G401.6 (cell line): ENCODE measurements at regions not wholly inside any gene's neighbourhood (a gene's known extent, or its start where the extent isn't known, plus 50 kb on each side); places are given as distances from the start of the nearest gene placed in this dataset.
"Not testable (repeated sequence)": the region's sequence is repeated elsewhere in the genome, so short reads cannot be mapped to it uniquely, and the experiment has no call there.

Experiments used
- FAIRE-seq: peaks from 2 replicates; lab custom pipeline; 2012; peaks lifted over from hg19 to GRCh38; lab: Jason Lieb, UNC

DNA sequence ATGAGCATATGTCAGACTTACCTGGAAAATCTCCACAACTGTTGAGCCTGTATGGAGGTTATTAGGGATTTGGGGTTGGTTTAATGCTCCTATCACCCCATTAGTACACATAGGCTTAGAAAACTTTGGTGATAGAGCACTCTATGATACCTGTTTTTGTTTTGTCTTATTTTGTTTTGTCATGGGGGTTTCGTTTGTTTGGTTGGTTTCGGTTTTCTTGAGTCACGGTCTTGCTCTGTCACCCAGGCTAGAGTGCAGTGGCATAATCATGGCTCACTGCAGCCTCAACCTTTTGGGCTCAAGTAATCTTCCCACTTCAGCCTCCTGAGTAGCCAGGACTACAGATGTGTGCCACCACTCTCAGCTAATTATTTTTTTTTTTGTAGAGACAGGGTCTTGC, 70.0 kb downstream of the MZT1 start:
- FAIRE-seq = no peak

DNA sequence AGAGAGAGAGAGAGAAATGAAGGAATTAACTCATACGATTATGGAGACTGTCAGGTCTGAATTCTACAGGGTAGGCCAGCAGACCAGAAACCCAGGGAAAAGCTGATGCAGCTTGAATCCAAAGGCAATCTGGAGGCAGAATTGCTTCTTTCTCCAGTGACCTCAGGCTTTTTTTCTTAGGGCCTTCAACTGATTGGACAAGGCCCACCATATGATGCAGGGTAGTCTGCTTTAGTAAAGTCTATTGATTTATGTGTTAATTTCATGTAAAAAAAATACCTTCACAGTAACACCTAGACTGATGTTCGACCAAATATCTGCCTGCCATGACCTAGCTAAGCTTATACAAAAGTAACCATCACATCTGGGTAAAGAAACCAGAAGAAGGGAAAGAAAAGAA, 71.1 kb downstream of the MZT1 start:
- FAIRE-seq = no peak

DNA sequence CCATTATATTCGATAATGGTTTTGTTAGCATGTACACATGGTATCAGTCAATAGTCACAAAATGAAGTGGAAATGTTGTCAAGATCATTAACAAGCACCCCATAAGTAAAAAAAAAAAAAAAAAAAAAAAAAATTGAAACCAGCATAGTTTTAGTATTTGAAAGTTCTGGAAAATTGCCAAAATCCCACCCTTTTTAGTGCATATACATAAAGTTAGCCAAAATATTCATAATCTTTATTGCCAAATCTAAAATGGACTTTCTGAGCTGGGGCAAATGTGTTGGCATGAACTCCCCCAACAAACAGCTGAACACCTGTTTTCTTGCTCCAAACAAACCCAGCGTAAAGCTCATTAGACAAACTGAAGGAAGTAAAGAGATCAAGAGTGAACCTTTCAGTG, 73.9 kb downstream of the MZT1 start:
- FAIRE-seq = no peak

DNA sequence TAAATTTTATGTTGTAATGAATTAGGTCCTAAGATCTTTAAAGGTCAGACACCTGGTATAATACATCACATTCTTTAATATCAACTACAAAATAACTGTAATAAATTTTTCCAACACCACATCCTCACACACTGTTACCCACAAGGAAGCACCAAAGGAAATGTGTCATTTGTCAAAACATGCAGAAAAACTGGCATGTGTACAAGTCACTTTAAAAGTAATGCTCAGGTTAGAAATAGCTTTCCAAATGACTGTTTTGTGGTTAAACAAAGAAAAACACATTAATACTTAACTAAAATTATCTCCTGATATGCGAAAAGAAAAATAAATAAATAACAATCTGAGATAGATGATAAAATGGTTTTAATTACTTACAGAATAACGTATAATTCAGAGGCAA, 74.7 kb downstream of the MZT1 start:
- no peak for FAIRE-seq

DNA sequence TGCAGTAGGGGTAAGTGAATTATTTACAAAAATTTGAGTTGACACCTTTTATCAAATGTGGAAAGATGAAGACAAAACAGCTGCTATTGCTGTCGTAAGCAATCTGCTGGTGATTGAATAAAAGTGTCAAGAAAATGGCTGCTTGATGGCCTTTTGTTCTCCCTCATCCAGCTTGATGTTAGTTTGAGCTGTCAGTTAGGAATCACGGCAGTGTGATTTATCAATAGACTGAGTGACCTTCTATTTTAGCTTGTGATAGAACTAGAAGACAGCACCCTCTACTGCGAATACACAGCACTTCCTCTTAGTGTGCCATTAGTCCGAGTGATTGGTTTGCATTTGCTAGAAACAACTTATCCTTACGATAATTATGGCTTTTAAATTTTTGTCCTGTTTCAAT, 76.3 kb downstream of the MZT1 start:
- FAIRE-seq = no peak

DNA sequence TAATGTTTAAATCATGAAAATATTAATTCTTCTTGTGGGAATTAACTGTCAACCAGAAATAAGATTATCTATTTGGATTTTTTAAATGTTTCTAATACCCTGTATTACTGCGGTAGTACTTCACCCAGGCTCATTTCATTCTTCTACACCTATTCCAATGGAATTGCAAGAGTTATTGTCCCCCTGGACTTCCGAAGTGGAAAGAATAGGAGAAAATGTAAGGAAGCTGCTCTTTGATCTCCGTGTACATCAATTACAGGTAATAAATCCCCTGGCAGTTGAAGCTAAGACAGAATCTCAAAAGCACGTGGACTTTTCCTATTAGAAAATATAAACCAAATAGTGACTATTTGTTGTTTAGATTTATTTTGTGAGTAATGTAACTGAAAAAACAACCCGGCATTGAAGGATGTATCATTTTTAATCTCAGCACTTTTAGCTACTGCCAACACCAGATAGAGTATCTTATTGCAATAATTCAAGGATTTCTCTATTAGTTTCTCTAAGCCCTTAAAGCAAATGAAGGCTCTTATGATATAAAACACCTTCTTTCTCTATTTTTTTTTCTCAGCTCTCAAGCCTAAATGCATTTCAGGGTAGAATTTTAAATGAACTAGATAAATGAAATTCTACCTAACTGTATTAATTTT, 77.3 kb downstream of the MZT1 start:
- no peak for FAIRE-seq

DNA sequence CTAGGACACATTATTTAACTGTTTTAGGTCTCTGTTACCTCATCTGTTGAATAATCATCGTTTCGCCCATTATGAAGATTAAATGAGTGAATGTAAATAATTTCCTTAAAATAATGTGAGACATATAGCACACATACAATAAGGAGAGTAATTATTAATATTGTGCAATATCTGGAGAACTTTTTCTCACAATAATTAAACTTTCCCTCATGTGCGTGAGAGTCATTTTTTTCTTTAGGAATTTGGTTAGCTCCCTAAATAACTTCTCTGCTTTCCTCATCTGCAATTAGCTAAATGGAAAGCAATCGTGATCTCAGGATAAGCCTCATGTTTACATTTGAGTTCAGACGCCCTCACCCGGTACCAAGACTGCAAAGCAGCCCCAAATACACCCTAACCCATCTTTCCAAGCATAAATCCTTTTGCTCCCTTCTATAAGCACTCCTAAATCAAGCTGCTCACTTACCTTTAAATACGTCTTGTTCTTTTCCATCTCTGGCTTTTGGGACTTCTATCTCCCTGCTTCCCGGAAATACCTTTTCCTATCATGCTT, 78.8 kb downstream of the MZT1 start:
- FAIRE-seq = no peak

DNA sequence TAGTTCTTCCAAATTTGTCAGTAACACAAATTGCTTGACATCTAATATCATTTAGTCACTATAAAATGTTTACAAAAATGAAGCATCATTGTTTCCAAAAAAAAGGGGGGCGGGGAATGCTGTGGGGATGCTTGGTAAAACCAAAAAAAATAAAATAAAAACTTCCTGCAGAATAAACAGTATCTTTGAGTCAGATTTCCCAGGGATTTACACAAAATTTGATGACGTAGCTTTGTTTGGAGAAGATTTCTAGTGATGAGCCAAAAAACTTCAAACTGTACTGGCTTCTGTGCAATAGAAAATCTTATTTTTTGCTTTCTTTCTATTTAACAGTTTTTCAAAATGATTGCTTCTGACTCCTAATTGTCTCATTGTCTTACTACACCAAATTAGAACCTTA, 80.0 kb downstream of the MZT1 start:
- FAIRE-seq = no peak

DNA sequence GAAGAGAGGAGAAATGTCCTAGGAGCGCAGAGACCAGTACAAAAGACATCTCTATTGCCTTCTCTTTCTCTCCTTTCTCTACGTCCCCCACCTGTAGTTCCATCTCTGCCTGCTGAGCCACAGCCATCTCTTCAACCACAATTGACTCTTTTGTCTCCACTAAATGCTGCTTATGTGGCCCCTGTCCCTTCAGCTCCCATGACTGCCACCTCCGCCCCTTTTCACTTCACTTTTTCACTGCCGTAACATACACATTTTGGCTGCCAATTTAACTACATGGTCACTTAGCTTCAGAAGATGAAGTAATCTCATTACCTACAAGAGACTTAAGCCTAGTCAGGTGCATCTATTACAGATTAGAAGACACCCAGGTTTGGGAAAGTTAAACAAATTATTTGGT, 81.9 kb downstream of the MZT1 start:
- no peak for FAIRE-seq

DNA sequence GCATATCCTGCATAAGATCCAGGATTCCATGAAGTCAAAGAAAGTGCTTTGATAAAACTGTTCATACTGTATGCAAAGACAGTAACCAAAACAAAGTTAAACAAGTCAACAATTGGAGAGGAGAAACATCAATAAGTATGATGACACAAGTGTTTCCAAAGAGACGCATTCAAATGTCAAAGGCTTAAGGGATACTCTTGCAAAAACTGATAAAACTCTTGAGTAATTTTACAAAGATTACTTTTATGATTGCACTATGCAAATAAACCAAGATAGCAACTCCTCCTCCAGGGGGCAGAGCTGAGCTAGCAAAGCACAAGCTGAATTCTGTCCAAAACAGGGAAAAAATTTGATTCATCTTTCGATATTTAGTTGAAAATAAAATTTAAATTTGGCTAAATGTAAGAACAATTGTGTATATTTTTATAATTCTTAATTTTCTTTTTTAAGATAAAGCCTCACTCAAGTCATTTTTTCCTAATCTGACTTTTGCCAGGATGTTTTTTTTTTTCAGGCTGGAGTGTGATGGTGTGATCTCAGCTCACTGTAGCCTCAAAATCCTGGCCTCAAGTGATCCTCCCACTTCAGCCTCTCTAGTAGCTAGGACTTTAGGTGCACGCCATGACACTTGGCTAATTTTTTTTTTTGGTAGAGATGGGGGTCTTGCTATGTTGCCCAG, 84.0 kb downstream of the MZT1 start:
- peak; percentile 87 for FAIRE-seq

DNA sequence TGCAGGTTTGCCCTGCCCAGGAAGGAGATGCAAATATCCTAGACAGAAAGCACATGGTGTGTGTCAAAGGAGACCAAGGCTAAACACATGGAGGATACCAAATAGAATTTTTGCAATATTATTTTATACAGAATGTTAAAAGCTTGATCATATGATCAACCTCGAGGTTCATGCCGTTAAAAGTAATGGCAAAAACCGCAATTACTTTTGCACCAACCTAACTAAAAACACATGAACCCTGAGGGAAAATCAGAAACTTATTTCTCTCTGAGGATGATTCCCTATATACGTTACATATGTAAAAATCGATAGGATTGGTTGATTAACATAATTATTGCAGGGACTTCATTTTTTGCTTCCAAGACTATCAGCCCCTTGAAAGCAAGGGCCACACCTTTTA, 88.1 kb downstream of the MZT1 start:
- no peak for FAIRE-seq

DNA sequence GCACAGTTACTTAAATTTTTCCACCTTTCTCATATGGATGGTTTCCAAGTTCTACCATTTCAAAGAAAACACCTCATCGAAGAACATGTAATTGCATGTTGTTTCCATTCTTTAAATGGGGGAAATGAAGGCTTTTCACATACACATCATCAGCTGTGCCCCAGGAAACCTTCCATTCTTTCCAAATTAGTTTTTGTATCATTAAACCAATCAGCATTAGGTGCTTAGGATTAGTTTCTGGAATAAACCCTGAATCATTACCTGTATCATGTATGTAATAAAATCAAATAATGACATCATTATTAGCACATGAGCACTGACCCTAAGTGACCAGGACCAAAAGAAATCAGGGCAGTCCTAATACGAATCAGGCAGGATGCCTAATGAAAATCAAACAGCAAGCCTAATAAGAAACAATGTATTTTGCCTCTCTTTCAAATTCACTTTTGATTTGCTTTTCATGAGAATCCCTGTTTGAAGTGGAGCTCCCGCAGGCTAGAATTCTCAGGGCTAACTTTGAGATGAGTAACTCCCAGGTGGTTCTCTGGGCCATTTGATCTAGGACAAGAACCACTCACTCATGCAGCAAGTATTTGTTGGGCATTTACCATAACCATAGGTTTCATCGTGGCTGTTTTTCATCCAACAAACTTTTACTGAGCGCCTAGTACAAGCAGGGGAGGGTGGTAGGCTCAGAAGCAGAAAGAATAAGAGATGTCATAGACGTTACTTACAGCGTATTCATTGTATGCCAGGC, 89.2 kb downstream of the MZT1 start:
- no peak for FAIRE-seq

DNA sequence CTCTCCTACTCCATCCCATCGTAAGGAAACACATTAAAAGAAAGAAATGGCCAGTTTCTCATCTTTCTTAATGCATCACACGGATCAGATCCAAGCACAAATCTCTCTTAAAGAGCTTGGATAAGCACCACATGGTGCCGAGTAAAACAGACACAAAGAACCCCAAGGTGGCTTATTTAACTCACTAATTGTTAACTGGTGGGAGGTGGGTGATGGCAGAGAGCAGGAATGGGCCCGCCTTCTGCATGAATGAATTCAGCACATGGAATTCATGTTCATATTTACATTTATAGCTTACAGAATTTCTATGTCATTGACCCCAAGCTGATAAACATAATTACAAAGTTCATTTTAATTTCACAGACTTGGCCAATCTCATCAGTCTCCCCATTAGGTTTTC, 89.9 kb downstream of the MZT1 start:
- FAIRE-seq = no peak

DNA sequence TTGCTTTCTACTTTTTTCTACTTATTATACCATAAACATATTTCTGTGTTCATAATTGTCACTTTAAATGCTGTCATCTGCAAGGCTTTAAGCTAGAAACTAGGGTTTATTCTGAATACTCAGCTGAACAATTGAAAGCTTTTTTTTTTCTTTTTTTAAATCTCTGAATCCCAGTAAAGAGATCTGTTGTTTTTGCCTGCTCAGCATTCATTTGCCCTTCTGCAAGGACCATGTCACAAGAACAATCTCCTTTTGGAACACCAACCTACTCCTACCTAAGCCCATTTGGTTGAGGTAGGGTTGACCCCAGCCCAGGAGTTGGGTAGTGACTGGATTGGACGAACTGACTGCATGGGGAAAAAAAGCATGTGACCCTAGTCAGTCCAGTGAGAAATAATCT, 92.6 kb downstream of the MZT1 start:
- no peak for FAIRE-seq

DNA sequence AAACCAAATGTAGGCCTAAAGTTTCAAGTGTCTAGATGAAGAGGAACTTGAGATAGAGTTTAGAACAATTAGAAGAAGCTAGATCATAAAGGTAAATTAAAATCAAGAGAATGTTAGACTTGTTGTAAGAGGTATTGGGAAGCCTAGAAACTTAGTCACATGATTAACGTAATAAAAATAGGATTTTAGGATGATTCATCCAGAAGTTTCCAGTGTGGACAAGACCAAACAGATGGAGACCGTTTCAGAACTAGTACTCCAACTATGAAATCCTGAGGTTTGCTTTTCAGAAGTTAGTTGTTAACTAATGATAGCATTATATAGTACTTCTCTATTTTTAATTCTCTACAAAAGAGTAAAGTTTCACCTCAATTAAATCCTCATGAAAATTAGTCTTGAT, 104.9 kb downstream of the MZT1 start:
- FAIRE-seq = no peak

DNA sequence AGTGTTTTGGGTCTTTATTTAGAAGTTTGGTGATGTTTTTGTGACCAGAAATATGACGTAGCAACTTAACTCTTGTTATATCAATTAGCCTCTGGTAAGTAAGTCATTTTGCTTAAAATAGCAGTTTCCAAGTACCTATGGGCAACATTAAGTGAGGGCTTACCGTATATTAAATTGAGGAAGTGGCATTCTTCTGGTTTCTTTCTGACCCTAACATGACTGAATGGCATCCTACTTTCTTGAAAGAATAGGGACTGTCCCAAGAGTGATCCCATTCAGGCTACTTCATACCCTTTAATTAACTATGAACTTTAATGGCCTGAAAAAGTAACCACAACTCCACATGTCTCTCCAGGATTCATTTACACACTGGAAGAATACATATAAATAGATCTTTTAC, 106.6 kb downstream of the MZT1 start:
- FAIRE-seq = no peak

DNA sequence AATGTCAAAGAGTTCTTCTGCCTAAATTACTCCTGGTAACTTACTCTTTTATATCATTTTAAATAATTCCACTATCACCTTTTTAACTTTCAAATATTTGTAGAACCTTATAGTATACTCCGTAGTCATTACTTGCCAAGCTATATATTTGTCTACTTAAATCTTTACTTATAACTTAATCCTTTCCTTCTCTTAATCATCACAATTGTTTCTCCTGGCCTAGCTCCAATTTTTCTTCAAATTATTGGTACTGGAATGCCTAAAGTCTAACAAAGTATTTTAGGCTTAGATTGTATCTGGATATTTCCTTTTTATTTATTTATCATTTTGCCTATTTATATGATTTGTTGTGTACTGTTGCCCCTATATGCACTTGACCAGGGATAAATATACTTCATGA, 109.5 kb downstream of the MZT1 start:
- FAIRE-seq = no peak

DNA sequence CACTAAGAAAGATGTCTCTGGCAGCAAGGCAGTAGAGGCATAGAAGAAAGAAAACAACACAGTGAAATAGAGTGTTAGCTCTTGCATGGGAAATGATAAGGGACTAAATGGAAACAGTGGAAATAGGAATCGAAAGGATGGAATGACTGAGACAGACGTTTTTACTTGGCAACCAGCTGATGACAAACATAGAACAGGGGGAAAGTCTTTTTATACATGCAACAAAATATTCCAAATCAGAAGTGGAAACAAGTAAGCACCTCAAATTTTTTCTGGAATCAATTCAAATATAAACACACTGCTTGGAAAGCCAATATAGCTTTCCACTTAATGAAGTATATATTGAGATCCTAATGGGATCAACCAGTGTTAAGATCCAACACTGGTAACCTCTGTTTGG, 110.2 kb downstream of the MZT1 start:
- no peak for FAIRE-seq

DNA sequence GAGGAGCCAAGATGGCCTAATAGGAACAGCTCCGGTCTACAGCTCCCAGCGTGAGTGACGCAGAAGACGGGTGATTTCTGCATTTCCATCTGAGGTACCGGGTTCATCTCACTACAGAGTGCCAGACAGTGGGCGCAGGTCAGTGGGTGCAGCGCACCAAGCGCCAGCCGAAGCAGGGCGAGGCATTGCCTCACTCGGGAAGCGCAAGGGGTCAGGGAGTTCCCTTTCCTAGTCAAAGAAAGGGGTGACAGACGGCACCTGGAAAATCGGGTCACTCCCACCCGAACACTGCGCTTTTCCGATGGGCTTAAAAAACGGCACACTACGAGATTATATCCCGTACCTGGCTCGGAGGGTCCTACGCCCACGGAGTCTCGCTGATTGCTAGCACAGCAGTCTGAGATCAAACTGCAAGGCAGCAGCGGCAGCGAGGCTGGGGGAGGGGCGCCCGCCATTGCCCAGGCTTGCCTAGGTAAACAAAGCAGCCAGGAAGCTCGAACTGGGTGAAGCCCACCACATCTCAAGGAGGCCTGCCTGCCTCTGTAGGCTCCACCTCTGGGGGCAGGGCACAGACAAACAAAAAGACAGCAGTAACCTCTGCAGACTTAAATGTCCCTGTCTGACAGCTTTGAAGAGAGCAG, 117.1 kb downstream of the MZT1 start:
- not testable (repeated sequence) for FAIRE-seq

DNA sequence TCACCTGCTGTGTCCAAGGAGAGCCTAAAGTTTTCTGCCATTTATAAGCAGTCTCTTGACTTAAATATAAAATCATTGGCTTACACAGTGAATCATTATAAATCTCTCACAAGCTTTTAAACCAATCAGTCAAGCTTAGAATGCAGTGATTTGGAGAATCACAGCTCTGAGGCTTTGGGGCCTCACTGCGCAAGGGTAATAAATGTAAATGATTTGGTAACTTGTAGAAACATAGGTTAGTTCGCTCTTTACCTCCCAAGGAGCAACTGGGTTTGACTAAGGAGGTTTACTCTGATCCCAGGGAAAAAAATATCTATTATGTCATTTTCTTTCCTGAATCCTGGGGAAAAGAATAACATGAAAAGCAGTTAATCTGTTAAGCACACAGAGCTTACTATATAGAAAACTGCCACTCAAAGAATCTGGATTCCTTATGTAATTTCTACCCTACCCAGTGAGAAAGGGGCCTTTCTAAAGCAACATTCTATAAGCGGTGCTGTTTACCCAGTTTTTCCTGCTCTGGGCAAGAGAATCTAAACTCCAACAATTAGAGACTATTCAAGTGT, 128.2 kb downstream of the MZT1 start:
- no peak for FAIRE-seq

DNA sequence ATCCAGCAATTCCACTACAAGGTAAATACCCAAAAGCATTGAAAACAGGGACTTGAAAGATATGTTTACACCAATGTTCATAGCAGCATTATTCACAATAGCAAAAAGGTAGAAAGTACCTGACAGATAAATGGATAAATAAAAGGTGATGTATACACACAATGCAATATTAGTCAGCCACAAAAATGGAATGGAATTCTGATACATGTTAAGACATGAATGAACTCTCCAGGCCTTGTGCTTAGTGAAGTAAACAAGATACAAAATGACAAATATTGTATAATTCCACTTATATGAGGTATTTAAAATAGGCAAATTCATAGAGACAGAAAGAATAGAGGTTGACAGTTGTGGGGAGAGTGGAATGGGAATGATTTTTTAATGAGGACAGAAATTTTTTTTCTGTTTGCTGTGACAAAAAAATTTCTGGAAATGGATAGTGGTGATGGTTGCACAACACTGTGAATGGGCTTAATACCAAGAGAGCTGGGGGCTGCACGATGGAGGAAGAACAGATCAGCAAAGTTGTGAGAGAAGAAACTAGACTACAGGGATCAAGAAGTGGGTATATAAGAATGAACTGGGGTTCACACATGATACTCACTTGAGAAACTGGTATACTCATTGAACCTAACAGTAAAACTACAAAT, 137.2 kb downstream of the MZT1 start:
- FAIRE-seq = no peak

DNA sequence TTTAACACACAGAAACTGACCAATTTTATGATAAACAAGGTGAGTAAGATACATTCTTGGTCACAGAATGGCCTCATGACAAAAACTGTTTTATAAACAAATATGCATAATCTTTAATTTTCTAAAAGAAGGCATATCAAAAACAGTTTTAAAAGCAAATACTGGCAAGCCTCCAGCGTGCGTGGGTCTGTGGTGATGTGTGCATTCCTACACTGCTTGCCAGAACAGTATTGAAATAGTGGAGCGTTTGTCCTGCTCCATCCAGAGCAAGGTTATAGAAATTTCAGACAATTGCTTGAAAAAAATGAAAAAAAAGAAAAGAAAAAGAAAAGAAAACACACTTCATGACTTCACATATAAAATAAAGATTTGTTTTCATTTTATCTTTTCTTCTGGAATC, 140.9 kb downstream of the MZT1 start:
- no peak for FAIRE-seq
